ENCODE measurements at regions not wholly inside any gene's neighbourhood (a gene's known extent, or its start where the extent isn't known, plus 50 kb on each side); places are given as distances from the start of the nearest gene placed in this dataset.

GRCh38 chr3:141418751-141419150, 50.4 kb downstream of the ZBTB38 start:
- no peak for DNase-seq (ENCODE audit: low spot score)

DNA sequence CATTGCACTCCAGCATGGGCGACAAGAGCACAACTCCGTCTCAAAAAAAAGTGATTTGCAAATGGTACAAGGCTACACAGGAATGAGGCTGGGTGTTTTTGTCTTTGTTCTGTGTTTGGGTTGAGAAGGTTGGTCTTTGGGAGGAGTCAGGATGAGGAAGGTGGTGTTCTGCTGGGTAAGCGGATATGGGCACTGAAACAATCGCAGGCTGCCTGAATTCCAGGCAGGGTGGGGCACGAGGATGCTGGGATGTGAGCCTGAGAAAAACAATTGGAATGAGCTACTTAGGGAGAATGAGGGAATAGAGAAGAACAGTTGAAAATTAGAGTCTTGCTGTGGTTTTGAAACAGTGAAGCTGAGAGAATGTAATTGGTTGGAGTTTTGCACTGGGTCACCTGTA, 51.6 kb downstream of the ZBTB38 start:
- DNase-seq (ENCODE audit: low spot score) = no peak

DNA sequence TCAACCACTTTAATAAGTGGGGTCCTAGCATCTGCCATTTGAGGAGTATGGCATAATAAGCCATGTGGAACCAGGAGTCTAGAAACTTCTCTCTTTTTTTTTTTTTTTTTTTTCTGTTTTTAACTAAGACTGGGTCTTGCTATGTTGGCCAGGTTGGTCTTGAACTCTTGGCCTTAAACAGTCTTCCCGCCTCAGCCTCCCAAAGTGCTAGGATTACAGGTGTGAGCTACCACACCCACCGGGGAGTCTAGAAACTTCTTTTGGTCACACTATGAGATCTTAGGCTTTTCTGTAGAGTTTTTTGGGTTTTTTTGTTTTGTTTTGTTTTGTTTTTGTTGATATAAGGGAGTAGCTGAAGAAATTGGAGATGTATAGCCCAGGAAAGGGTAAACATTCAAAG, 52.9 kb downstream of the ZBTB38 start:
- no peak for DNase-seq (ENCODE audit: low spot score)

DNA sequence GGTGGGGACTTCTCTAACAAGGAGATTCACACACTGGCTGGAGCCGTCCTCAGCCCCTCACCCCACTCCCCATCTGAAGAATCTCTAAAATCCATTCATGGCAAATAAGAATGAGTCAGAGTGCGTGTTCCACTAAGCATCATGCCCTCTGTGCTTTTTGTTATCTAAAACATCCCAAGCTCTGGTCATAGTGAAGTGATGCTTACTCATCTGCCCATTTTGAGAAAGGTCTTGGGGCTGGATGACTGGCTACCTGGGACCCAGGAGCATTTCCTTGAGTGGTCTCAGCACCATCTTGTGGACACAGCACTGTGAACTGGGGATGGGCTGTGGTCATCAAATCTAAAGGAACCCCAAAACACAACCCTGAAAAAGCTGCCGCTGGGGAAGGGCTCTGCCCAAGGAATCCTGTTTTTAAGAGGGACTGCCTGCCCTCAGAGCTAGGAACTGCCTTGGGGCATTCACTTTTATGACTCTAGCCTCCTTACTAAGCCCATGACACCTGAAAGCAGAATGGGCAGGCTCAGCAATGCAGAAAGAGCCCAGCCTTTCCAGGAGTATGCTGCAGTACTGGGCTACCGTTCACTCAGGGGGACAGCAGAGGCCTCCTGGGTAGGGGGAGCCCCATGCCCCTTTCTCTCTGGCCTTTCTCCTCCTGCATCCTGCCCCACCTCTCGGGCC, 53.5 kb downstream of the ZBTB38 start:
- no peak for DNase-seq (ENCODE audit: low spot score)

DNA sequence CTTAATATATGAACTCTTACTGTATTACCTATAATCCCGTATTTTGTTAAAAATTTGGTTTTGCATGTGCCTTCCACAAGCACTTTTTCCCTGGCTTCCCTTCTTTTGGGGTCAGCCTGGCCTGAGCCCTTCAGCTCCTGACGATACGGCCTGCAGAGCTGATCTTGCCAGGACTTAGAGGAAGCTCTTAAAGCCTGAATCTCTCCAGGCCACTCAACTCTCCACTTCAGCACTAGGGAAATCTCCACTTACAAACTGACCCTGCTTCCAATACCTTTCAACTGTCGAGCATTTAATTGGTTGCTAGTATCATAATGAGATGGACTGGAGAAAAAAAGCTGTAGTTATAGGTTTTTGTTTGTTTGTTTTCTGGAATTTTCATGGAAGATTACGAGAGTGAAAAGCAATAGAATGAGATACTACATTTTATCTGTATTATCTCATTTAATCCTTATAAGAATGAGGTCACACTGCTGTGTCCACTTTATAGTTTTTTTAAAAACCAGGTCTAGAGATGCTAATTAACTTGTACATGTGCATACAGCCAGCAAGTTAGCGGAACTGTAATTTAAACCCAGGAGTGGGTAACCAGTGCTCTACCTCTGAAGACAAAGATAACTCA, 54.8 kb downstream of the ZBTB38 start:
- peak; percentile 30 for DNase-seq (ENCODE audit: low spot score)

DNA sequence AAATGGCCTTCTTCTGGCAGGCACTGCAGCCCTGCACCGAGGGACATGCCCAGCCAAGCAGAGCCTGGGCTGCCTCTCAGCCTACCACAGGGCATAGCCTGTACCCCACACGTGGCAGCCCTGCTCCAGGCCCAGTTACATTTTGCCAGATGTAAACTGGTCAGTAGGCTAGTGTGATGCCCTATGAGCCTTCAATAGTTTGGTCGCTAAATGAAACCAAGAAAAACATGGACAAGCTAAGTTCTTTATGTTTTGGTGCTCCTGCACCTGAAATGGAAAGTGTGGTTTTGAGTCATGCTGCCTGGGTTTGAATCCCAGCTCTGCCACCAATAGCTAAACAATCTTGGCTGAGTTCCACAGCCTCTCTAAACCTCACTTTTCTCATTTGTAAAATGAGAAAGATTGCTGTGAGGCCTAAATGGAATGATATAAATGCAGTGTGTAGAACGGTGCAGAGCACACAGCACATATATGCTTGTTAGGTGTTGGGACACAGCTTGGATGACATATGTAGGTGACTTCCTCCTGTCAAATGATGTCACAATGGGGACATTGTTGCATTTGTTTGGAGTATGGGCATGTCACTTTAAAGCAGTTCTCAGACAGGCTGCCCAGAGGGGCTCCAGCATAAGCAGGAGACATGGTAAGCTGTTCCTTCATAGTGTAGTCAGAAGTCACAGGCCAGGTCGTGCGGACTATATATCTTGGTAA, 57.4 kb downstream of the ZBTB38 start:
- peak; percentile 26 for DNase-seq (ENCODE audit: low spot score)

DNA sequence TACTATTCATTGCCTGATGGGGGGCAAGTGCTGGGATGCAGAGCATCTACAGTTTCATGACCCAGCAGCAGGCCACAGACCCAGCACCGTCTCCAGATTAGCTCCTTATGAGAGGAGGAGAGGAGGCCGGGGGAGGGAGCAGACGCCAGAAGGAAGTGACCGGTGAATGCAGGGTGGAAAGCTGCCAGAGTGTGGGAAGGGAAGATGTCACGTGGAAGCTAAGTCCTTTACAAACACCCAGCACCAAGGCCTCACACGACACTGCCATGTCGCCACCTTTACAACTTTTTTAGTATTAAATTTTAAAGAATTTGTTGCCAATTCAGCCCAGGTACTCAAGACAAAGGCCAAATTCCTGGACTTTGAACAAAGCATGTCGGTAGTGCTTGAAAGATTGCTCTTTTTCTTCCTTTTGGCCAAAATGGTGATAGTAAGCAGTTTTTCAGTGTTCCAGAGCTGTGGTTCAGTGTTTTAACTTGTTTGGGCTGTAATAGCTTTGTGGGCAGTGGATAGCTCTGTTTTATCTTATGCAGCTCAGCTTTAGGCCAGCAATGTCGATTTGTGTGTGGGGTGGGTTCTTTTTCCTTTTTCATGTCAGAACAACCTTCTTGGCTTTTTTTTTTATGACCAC, 58.2 kb downstream of the ZBTB38 start:
- peak; percentile 49 for DNase-seq (ENCODE audit: low spot score)

GRCh38 chr3:141427764-141428163, 59.1 kb upstream of the RASA2 start:
- DNase-seq (ENCODE audit: low spot score) = peak; percentile 18

DNA sequence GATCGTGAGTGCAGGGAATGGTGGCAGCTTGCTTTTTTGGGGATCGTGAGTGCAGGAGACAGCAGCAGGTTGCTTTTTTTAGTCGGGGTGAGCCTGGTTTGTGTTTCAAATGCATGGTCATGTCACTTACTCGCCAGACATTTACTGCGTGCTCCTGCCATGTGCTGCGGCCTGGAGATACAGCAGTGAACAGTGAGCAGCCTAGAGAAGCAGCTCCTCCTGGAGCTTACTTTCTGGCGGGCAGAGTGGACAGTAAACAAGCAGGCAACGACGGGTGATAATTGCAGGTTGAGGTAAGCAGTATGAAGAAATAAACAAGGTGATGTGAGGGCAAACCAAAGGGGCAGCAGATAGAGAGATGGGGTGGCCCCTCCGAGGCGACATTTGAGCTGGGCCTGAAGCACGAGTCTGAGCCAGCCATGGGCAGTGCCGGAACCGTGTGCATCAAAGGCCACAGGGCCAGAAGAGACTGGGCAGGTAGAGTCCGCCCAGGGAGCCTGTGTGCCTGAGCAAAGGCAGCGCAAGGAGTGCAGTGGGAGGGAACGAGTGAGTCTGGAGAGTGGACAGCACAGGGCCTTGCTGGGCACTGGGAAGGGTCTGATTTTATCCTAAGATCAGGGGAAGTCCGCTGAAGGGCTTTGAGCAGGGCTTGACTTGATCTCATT, 57.3 kb upstream of the RASA2 start:
- peak; percentile 33 for DNase-seq (ENCODE audit: low spot score)

- peak; percentile 24 for DNase-seq (ENCODE audit: low spot score)
These were observed 56.5 kb upstream of the RASA2 start for GRCh38 chr3:141430316-141430715.

DNA sequence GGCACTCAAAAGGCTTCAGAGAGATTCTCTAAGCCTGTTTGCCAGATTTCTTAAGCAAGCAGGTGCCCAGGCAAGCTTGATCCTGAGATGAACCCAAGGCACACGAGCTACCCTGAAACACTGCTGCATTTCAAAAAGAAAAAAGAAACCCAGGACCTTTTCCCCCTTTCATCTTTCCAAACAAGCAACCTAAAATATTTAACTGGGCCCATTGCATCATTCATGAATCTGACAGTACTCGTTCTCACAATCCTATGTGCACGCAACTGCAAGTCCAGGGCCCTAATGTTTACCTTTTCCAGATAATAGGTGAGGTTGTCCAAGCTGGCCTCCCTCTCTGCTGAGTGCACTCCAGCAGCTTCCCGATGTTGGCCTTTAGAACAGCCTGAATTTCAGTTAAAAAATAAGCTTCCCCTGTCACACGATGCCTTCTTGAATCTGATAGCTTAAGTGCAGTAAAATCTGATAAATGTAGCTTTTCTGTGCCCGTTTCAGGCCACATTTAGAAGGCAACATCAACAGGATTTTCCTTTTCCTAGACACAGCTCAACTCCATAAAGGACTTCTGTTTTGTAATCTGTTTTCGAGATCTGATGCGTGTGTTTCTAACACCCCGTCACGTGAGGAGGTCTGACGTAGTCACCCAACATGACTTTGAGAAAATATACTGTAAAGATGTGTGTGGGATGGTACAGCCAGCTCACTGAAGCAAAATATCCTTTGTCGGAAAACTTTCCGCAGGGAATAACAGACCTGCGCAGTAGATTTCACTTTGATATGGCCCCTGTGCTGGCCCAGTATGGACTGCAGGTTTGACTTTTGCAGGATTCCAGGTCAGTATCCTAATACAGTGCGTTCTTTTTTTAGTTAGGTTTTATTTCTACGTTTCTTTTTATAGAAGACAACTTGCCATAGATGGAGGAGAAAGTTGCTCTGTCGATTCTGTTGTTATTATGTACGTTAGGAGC, 55.1 kb upstream of the RASA2 start:
- DNase-seq (ENCODE audit: low spot score) = peak; percentile 9

GRCh38 chr3:141432904-141433303, 53.9 kb upstream of the RASA2 start:
- DNase-seq (ENCODE audit: low spot score) = no peak

DNA sequence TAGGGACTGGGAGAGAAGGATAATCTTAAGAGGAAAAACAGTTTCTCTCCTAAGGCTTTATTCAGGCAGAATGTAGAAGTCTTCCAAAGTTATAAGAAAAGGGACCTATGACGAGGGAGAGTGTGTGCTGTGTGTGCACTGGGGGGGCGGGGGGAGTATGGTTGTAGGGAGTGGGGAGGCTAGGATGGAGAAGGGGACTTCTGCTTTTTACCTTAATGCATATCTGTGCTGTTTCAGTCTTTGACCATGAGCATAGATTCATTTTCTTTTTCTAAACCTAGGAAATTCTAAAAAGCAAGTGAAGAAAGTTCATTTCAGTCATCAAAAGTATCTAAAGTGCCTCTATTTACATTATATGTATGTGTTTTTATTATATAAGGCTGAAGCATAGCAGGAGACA, 52.6 kb upstream of the RASA2 start:
- DNase-seq (ENCODE audit: low spot score) = no peak

GRCh38 chr3:141436180-141436579, 50.6 kb upstream of the RASA2 start:
- DNase-seq (ENCODE audit: low spot score) = peak; percentile 13

Measured in ecto neural progenitor cell (in vitro differentiated cells).